ENCODE measurements at regions not wholly inside any gene's neighbourhood (a gene's known extent, or its start where the extent isn't known, plus 50 kb on each side); places are given as distances from the start of the nearest gene placed in this dataset.

Small RNA genes in the stretch of these regions (small RNA-seq; reads per million reads assigned to genes)
- 0 to 1.5 (median 0) reads per million in 3 experiments for gene RF00554

All from neural cell (in vitro differentiated cells).